ENCODE measurements at regions not wholly inside any gene's neighbourhood (a gene's known extent, or its start where the extent isn't known, plus 50 kb on each side); places are given as distances from the start of the nearest gene placed in this dataset.

GRCh38 chr13:44281252-44282000 is 92.2 kb upstream of the SERP2 start:
- no peaks in the 10 kb centered on the region for H3K9me3 ChIP-seq
- no peaks in the 10 kb centered on the region for H3K27me3 ChIP-seq
- H3K4me1 ChIP-seq = no peaks in the 10 kb centered on the region
- H3K27ac ChIP-seq = no peak overlapping the region
- ATAC-seq = no peak
- H3K36me3 ChIP-seq = no peaks in the 10 kb centered on the region
- intact Hi-C loops (cut with DNase I) = no loop called here
- DNase-seq = no peak
- no peak overlapping the region for H3K4me3 ChIP-seq
- TF ChIP-seq CTCF (IDR thresholded peaks at IDR 0.05) = no peak

GRCh38 chr13:44283600-44283999 is 90.0 kb upstream of the SERP2 start:
- no peaks in the 10 kb centered on the region for H3K9me3 ChIP-seq
- H3K27ac ChIP-seq = no peak overlapping the region
- intact Hi-C loops (cut with DNase I) = no loop called here
- no peak for TF ChIP-seq CTCF (IDR thresholded peaks at IDR 0.05)
- no peaks in the 10 kb centered on the region for H3K27me3 ChIP-seq
- ATAC-seq (no peak), DNase-seq (no peak)
- H3K36me3 ChIP-seq = no peaks in the 10 kb centered on the region
- H3K4me3 ChIP-seq = no peak overlapping the region
- H3K4me1 ChIP-seq = no peaks in the 10 kb centered on the region

- intact Hi-C loops (cut with DNase I) = no loop called here
- Histone ChIP-seq H3K4me3 (no peak overlapping the region), H3K27ac (no peak overlapping the region), H3K4me1 (no peaks in the 10 kb centered on the region), H3K9me3 (no peaks in the 10 kb centered on the region), H3K27me3 (no peaks in the 10 kb centered on the region), H3K36me3 (no peaks in the 10 kb centered on the region)
- DNase-seq (no peak), ATAC-seq (no peak)
- TF ChIP-seq CTCF (IDR thresholded peaks at IDR 0.05) = no peak
Observed at GRCh38 chr13:44287958-44288357, 85.7 kb upstream of the SERP2 start.

- no peaks in the 10 kb centered on the region for H3K9me3 ChIP-seq
- intact Hi-C loops (cut with DNase I) = no loop called here
- no peaks in the 10 kb centered on the region for H3K36me3 ChIP-seq
- no peak for TF ChIP-seq CTCF (IDR thresholded peaks at IDR 0.05)
- no peaks in the 10 kb centered on the region for H3K27me3 ChIP-seq
- H3K27ac ChIP-seq = no peak overlapping the region
- ATAC-seq = peak; percentile 38
- peaks cover 12% of the 10 kb centered on the region for H3K4me1 ChIP-seq
- no peak for DNase-seq
- no peak overlapping the region for H3K4me3 ChIP-seq
Observed at GRCh38 chr13:44292545-44292944, 81.1 kb upstream of the SERP2 start.

- no peak for TF ChIP-seq CTCF (IDR thresholded peaks at IDR 0.05)
- Histone ChIP-seq H3K9me3 (no peaks in the 10 kb centered on the region), H3K27ac (peak overlapping the region; percentile 36), H3K27me3 (no peaks in the 10 kb centered on the region), H3K36me3 (no peaks in the 10 kb centered on the region), H3K4me1 (peaks cover 12% of the 10 kb centered on the region), H3K4me3 (no peak overlapping the region)
- no peak for DNase-seq
- intact Hi-C loops (cut with DNase I) = no loop called here
- peak; percentile 35 for ATAC-seq
Observed at GRCh38 chr13:44293374-44293773, 80.2 kb upstream of the SERP2 start.

Measured in upper lobe of right lung (tissue), 1 donor.